ENCODE measurements at regions not wholly inside any gene's neighbourhood (a gene's known extent, or its start where the extent isn't known, plus 50 kb on each side); places are given as distances from the start of the nearest gene placed in this dataset.
"Not testable (repeated sequence)": the region's sequence is repeated elsewhere in the genome, so short reads cannot be mapped to it uniquely, and the experiment has no call there.

DNA sequence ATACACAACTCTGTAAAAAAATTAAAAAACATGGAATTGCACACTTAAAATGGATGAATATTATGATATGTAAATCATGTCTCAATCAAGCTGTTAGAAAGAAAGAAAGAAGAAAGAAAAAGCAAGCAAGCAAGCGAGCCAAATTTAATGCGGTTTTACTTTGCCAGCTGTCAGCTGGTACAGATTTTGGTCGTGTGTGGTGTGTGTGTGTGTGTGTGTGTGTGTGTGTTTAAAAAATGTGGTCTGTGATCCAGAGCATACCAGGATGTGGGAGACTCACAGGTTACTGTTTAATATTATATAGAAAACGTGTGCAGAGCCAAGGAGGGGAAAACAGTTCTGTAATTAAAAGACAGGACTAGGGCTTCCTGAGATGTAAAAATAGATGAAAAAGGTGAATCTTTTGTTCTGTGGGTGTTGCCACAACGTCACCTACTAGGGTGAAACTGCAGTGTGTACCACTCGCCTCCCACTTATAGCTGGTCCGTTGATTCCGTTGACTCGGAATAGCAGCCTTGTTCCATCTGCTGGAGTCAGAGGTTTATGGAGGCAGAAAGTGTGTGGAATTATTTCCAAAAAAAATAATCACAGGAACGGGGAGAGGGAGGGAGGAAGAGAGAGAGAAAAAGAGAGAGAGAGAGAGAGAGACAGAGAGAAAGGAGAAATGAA lies 197.7 kb downstream of the BCAS1 start:
- no peak for DNase-seq (ENCODE audit: extremely low read depth in 1 of 2, low read depth in 1 of 2)

GRCh38 chr20:53872081-53872541 lies 198.3 kb downstream of the BCAS1 start:
- no peak for DNase-seq (ENCODE audit: extremely low read depth in 1 of 2, low read depth in 1 of 2)

- DNase-seq (ENCODE audit: extremely low read depth in 1 of 2, low read depth in 1 of 2), result no peak
Measured at GRCh38 chr20:53871541-53871940, 198.9 kb downstream of the BCAS1 start.

- no peak for DNase-seq (ENCODE audit: extremely low read depth in 1 of 2, low read depth in 1 of 2)
Measured at GRCh38 chr20:53870426-53871315, 199.7 kb downstream of the BCAS1 start.

DNA sequence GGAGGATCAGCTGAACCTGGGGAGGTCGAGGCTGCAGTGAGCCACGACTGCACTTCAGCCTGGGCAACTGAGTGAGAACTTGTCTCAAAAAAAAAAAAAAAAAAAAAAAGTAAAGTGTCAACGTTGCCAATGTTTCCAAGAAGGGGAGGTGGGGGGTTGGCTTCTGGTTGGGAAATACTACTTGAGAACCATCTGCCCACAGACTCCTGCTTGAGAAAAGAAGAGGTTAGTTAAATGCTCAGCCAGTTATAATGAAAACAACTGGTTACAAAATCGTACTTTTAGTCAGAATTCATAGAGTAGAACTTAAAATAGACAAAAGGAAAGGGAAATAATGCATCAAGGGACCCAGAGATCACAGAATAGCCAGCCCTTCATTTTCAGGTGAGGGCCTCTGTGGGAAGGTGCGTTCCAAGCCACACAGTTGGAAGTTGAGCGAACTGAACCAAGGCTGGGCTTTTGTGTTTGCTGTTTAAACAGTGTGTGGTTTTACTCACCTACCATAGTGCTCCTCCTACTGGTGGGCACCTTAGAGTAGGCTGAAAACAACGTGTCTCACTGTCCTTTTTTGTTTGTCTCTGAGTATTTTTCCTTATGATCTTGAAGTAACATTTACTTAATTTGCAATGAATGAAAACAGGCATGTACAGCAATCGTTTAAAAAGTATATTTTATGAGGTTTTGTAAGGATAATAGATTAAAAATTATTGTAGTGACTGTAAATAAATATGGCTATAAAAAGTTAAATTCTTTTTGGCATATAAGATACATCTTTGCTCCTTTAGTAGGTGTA lies 200.7 kb downstream of the BCAS1 start:
- peak; percentile 39 to 48 for DNase-seq (ENCODE audit: extremely low read depth in 1 of 2, low read depth in 1 of 2)

- no peak for DNase-seq (ENCODE audit: extremely low read depth in 1 of 2, low read depth in 1 of 2)
Measured at GRCh38 chr20:53867741-53868351, 202.5 kb downstream of the BCAS1 start.

- DNase-seq (ENCODE audit: extremely low read depth in 1 of 2, low read depth in 1 of 2), result no peak
Measured at GRCh38 chr20:53866794-53867740, 203.3 kb downstream of the BCAS1 start.

DNA sequence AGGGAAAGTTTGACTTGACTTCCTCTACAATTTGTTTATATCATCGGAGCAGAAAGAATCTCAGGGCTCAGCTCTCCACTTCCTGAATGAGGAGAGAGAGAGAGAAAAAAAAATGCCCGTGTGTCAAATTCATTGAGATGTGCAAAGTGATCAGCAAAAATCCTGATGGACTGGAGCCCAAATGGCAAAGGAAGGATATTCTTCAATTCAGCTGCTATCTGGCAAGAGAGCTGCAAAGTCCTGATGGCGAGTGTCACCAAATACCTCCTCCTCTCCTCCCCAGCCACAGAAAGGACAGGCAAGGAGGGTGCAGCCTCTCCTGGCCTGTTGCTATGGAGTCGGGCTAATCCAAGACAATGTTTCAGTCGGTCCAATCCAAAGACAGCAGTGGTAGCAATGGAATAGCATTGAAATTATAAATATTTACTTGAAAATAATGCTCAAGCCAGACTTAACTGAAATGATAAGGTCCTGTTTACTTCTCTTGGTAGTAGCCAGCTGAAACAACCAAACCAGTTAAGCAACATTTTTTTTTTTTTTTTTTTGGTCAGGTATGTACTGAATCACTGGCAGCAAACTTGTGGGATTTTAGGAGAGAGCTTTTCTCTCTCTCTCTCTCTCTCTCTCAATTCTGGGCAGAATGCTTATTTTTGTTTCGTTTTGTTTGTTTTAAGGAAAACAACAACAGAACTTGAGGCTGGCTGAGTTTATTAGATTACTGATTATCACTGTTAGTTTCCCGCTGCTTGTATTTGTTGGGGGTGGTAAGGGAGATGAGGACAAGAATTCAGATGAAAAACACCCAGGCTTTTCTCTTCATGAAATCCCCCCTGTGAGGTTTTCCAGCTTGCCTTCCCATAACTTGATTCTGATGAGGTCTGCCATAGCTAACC lies 204.2 kb downstream of the BCAS1 start:
- DNase-seq (ENCODE audit: extremely low read depth in 1 of 2, low read depth in 1 of 2), result no peak

DNA sequence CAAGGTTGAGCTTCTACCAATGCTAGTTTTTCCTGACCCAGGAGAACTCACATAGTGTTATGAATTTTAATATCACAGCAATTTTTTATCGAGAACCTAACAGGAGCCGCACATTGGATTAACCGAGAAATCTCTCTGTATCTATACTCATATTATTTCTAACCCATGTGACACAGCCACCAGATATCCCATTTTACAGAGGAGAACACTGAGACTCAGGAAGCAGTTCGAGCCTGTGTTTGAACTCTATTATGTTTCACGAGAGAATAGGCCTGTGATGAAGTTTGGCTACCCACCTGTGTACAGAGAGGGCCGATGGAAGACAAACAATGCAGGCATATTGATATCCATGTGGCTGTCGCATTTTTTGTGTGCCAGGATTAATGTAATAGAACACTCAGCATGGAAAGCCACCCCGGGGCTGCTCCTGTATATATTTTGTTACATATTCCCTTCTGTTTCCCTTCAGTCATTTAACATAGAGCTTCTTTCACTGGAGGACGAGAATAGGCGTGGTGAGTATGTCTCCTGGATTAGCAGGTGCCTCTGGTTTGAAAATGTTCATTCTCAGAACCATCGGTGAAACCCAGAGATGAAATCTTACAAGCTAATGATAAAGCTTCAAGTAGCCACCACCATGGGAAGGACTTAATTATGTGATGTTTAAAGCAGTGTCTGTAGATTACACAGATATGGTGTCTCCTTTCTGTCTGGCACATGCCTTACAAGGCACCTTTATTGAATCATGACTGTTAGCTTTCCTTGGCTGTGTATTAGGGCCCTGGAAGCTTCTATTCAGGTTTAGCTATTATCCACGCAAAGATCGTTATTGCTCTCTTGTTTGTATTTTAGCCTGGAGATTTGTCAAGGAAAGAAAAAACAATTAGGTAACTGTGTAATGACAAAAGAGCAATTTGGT lies 205.4 kb downstream of the BCAS1 start:
- not testable (repeated sequence) for DNase-seq (ENCODE audit: extremely low read depth in 1 of 2, low read depth in 1 of 2)

DNA sequence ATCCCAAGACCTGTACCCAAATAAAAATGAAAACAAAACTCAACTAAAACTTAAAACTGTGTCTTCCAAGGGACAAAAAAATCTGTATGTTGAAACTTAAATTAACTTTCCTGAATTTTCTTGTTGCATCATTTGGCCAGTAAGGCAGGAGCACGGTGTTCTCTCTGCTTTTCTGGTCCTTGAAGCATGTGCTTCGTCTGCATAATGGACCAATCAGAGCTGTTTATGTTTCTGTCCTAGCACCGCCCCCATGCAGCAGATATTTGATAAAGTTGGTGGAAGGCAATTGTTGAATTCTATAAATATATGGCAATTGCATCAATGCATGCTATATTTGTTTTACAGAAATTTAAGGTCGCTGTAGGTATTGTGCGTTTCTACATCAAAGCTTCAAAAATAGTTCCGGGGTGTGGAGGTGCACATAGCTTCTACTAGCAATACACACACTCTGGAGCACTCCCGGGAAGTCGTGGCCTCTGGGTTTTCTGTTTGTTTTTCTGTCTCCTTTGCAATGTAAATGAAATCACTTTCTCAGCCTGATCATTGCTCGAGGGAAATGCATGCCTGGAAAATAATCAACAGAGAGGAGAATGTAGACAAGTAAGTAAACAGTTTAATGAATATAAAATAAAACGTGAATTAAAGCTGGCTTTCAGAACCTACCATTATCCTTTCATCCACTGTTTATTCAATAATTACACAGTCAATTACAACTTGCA lies 206.3 kb downstream of the BCAS1 start:
- DNase-seq (ENCODE audit: extremely low read depth in 1 of 2, low read depth in 1 of 2), result not testable (repeated sequence)

DNA sequence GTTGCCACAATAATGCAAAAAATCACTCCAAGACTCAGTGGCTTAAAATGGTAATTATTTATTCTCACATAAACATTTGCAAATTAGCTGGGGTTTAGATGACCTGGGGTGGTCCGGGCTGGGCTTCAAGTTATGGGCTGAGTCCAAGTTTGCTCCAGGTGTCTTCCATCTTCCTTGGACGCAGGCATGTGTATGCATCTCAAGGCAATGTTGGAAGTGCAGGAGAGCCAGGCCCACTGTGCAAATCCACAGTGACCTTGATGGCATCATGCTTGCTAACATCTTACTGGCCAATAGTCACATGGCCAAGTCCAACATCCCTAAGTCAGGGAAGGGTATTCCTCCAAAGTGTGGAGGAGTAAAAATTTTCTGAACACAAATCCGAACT lies 206.9 kb downstream of the BCAS1 start:
- not testable (repeated sequence) for DNase-seq (ENCODE audit: extremely low read depth in 1 of 2, low read depth in 1 of 2)

DNA sequence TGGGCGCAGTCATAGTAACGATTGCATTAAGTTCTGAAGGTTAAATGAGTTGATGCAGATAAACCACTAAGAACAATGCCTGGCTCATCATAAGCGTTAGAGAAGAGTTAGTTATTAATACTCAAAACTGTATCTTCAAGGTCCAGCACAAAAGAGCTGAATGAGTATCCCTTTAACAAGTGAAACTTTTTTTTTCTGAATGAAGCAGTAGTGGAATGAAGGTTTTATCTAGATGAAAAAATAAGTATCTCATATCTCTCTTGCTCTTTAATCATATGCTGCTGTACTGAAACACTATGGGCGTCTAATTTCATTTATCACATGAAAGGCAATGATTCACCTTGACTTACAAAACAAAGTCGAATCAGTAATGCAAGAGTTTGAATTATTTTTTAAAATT lies 207.4 kb downstream of the BCAS1 start:
- DNase-seq (ENCODE audit: extremely low read depth in 1 of 2, low read depth in 1 of 2), result not testable (repeated sequence)

- DNase-seq (ENCODE audit: extremely low read depth in 1 of 2, low read depth in 1 of 2), result not testable (repeated sequence)
Measured at GRCh38 chr20:53862490-53862889, 207.9 kb downstream of the BCAS1 start.

DNA sequence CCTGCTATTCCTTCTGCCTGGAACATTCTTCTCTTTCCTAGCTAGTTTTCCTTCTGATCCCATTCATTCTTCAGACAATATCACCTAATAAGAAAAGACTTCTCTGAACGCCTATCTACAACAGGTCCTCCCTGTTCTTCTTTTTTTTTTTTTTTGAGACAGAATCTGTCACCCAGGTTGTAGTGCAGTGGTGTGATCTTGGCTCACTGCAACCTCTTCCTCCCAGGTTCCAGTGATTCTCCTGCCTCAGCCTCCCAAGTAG lies 208.3 kb downstream of the BCAS1 start:
- DNase-seq (ENCODE audit: extremely low read depth in 1 of 2, low read depth in 1 of 2), result not testable (repeated sequence)

DNA sequence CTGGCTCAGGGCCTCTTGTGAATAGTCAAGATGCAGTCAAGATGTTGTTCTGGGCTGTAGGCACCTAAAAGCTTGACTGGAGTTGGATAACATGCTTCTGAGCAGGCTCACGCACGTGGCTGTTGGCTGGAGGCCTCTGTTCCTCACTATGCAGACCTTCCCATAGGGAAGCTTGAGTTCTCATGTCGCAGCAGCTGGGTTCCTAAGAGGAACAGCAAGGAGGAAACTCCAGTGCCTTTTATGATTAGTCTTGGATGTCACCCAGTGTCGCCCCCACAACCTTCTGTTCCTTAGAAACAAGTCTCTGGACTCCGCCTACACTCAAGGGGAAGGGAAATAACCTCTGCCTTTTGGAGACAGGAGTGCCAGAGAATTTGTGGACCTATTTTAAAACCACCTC lies 210.7 kb downstream of the BCAS1 start:
- no peak for DNase-seq (ENCODE audit: extremely low read depth in 1 of 2, low read depth in 1 of 2)

DNA sequence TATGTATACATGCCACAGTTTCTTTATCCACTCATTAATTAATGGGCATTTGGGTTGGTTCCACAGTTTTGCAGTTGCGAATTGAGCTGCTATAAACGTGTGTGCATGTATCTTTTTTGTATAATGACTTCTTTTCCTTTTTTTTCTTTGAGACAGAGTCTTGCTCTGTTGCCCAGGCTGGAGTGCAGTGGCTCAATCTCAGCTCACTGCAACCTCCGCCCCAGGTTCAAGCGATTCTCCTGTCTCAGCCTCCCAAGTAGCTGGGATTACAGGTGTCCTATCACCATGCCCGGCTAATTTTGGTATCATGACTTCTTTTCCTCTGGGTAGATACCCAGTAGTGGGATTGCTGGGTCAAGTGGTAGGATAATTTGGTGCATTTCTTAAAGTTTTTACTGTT lies 211.4 kb downstream of the BCAS1 start:
- not testable (repeated sequence) for DNase-seq (ENCODE audit: extremely low read depth in 1 of 2, low read depth in 1 of 2)

- DNase-seq (ENCODE audit: extremely low read depth in 1 of 2, low read depth in 1 of 2), result not testable (repeated sequence)
Measured at GRCh38 chr20:53858516-53858915, 211.9 kb downstream of the BCAS1 start.
